MCF 10A (cell line): ENCODE measurements at regions not wholly inside any gene's neighbourhood (a gene's known extent, or its start where the extent isn't known, plus 50 kb on each side); places are given as distances from the start of the nearest gene placed in this dataset.
"Not testable (repeated sequence)": the region's sequence is repeated elsewhere in the genome, so short reads cannot be mapped to it uniquely, and the experiment has no call there.

Source experiments
- BruUV-seq: library from RNA; stranded (reverse); fragments of 400-500 nt; replicated peaks from 2 replicates; lab custom pipeline; 2021; lab: Mats Ljungman, UMichigan
- CTCF ChIA-PET: fragments of 300-600 bp; sonication (Branson Sonifier 250); formaldehyde crosslinking; extraction: SDS; loops from one replicate; lab custom pipeline; 2021; ENCODE audit warnings: antibody characterized with exemption, inconsistent platforms; lab: Yijun Ruan, JAX
- POLR2A ChIA-PET: fragments of 300-600, 350-650 bp; sonication (Branson Sonifier 250); formaldehyde crosslinking; extraction: SDS; loops from one replicate; lab custom pipeline; 2020; ENCODE audit warnings: antibody characterized with exemption, inconsistent platforms; lab: Yijun Ruan, JAX
- DNase-seq: peaks from one replicate; pipeline ENCODE4 v3.0.0-alpha.2; 2018; ENCODE audit not compliant: unreplicated experiment
- H3K27ac Mint-ChIP-seq: one replicate; pipeline ENCODE4 v1.8.0; 2022; ENCODE audit warnings: mild to moderate bottlenecking, low read depth, mixed read lengths; ENCODE audit not compliant: unreplicated experiment
- H3K27me3 Mint-ChIP-seq: one replicate; pipeline ENCODE4 v1.8.0; 2022; ENCODE audit warnings: mixed read lengths; ENCODE audit not compliant: insufficient read depth, unreplicated experiment
- H3K36me3 Mint-ChIP-seq: one replicate; pipeline ENCODE4 v1.8.0; 2022; ENCODE audit warnings: mild to moderate bottlenecking, moderate library complexity, mixed read lengths; ENCODE audit not compliant: insufficient read depth, unreplicated experiment
- H3K4me1 Mint-ChIP-seq: one replicate; pipeline ENCODE4 v1.8.0; 2022; ENCODE audit warnings: mixed read lengths; ENCODE audit not compliant: insufficient read depth, unreplicated experiment
- H3K4me3 Mint-ChIP-seq: one replicate; pipeline ENCODE4 v1.8.0; 2022; ENCODE audit warnings: mild to moderate bottlenecking, moderate library complexity, mixed read lengths; ENCODE audit not compliant: unreplicated experiment
- H3K9me3 Mint-ChIP-seq: one replicate; pipeline ENCODE4 v1.8.0; 2022; ENCODE audit warnings: mixed read lengths; ENCODE audit not compliant: unreplicated experiment
- intact Hi-C: fragments of 100-400 bp; cut with micrococcal nuclease; formaldehyde crosslinking; loops from 2 replicates; pipeline ENCODE4 v1.14.1; 2022
- TF ChIP-seq, protein P1 (sequence below): fragments of 200-600 bp; IDR thresholded peaks from one replicate; pipeline ENCODE4 v1.8.0; 2022; ENCODE audit warnings: antibody characterized with exemption, mild to moderate bottlenecking; ENCODE audit not compliant: unreplicated experiment

- CTCF ChIA-PET = interaction anchor here (0.6 kb wide), 1 partner anchor 13 kb away, joined by 4 read pairs; no protein-coding TSS in a partner anchor
- POLR2A ChIA-PET = interaction anchor here (0.6 kb wide), 1 partner anchor 31 kb away, joined by 3 read pairs; no protein-coding TSS in a partner anchor
- no peak for DNase-seq
- Mint-ChIP-seq H3K9me3 (no peaks in the 10 kb centered on the region), H3K4me3 (no peak overlapping the region), H3K27me3 (no peaks in the 10 kb centered on the region), H3K27ac (no peak overlapping the region), H3K4me1 (no peaks in the 10 kb centered on the region), H3K36me3 (no peaks in the 10 kb centered on the region)
- BruUV-seq = no TSS peak
- intact Hi-C loops = no loop called here
- TF ChIP-seq, protein P1, sequence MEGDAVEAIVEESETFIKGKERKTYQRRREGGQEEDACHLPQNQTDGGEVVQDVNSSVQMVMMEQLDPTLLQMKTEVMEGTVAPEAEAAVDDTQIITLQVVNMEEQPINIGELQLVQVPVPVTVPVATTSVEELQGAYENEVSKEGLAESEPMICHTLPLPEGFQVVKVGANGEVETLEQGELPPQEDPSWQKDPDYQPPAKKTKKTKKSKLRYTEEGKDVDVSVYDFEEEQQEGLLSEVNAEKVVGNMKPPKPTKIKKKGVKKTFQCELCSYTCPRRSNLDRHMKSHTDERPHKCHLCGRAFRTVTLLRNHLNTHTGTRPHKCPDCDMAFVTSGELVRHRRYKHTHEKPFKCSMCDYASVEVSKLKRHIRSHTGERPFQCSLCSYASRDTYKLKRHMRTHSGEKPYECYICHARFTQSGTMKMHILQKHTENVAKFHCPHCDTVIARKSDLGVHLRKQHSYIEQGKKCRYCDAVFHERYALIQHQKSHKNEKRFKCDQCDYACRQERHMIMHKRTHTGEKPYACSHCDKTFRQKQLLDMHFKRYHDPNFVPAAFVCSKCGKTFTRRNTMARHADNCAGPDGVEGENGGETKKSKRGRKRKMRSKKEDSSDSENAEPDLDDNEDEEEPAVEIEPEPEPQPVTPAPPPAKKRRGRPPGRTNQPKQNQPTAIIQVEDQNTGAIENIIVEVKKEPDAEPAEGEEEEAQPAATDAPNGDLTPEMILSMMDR = no peak
Observed at GRCh38 chr2:10196110-10196892, 73.8 kb downstream of the RRM2 start.

- H3K36me3 Mint-ChIP-seq = no peaks in the 10 kb centered on the region
- no peaks in the 10 kb centered on the region for H3K27me3 Mint-ChIP-seq
- no TSS peak for BruUV-seq
- intact Hi-C loops = no loop called here
- ChIA-PET CTCF (no interaction called here), POLR2A (no interaction called here)
- no peak overlapping the region for H3K4me3 Mint-ChIP-seq
- TF ChIP-seq, protein P1 = no peak
- H3K9me3 Mint-ChIP-seq = no peaks in the 10 kb centered on the region
- no peak for DNase-seq
- H3K4me1 Mint-ChIP-seq = no peaks in the 10 kb centered on the region
- no peak overlapping the region for H3K27ac Mint-ChIP-seq
Observed at GRCh38 chr2:10196948-10197696, 74.6 kb downstream of the RRM2 start.

GRCh38 chr2:10197697-10198076 lies 75.1 kb downstream of the RRM2 start:
- H3K4me1 Mint-ChIP-seq = no peaks in the 10 kb centered on the region
- H3K27ac Mint-ChIP-seq = no peak overlapping the region
- H3K27me3 Mint-ChIP-seq = no peaks in the 10 kb centered on the region
- no peak overlapping the region for H3K4me3 Mint-ChIP-seq
- POLR2A ChIA-PET = no interaction called here
- no peak for DNase-seq
- BruUV-seq = no TSS peak
- H3K36me3 Mint-ChIP-seq = no peaks in the 10 kb centered on the region
- no peaks in the 10 kb centered on the region for H3K9me3 Mint-ChIP-seq
- CTCF ChIA-PET = no interaction called here
- intact Hi-C loops = no loop called here
- TF ChIP-seq, protein P1 = no peak

DNA sequence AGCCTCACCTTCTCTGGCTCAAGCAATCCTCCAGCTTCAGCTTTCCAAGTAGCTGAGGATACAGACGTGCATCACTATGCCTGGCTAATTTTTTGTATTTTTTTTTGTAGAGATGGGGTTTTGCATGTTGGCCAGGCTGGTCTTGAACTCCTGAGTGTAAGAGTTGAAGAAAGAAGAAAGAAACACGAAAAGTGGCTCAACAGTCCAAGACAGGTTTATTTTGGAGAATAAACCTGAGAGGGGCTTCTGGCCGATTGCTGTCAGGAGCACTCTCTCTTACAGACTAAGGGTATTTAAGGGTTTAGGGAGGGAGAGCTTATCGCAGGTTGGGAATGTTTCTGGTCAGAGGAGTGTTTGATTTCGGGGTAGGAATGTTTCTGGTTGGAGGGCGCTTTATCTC lies 75.9 kb downstream of the RRM2 start:
- POLR2A ChIA-PET, H3K27ac Mint-ChIP-seq, H3K4me3 Mint-ChIP-seq, H3K9me3 Mint-ChIP-seq, BruUV-seq, intact Hi-C loops, DNase-seq, H3K27me3 Mint-ChIP-seq, H3K36me3 Mint-ChIP-seq, H3K4me1 Mint-ChIP-seq: not testable (repeated sequence)
- CTCF ChIA-PET = interaction anchor here (0.6 to 0.8 kb wide), 2 partner anchors 130 to 562 kb away, joined by 3 read pairs; no protein-coding TSS in a partner anchor
